ENCODE measurements at regions not wholly inside any gene's neighbourhood (a gene's known extent, or its start where the extent isn't known, plus 50 kb on each side); places are given as distances from the start of the nearest gene placed in this dataset.

DNA sequence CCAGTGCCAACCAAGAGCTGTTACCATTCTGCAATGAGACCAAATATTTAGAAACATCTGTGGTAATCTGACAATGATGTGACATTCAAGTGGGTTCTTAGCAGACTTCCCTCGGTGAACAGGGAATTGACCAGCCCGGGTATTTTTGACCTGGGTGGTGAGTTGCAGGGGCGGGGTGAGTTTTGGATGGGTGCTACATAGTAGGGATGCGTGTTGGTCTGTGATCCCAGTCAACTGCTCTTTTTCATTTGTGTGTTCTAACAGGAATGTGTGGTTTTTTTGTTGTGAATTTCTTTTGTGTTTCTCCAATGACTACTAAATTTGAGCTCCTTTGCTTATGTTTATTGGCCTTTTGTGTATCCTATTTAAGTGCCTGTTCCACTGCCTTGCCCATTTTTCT lies 273.6 kb upstream of the HABP2 start:
- Histone ChIP-seq H3K4me3 (no peak overlapping the region), H3K4me1 (ENCODE audit: control insufficient read depth in 5 of 5, insufficient read depth in 5 of 5, low read length in 5 of 5) (peaks cover 0 to 2% (median 0%) of the 10 kb centered on the region in 5 donors), H3K27ac (ENCODE audit: low read depth in 1 of 2, low read length in 1 of 2) (no peak overlapping the region), H3K9ac (ENCODE audit: insufficient read depth in 1 of 2, low read length in 2 of 2) (no peak overlapping the region), H3K9me3 (ENCODE audit: control insufficient read depth in 4 of 4, insufficient read depth in 3 of 4, low read length in 3 of 4) (peaks cover 0 to 3% (median 0%) of the 10 kb centered on the region in 4 donors), H3K27me3 (ENCODE audit: control insufficient read depth in 3 of 3, insufficient read depth in 3 of 3, low read length in 2 of 3) (no peaks in the 10 kb centered on the region), H3K36me3 (ENCODE audit: control insufficient read depth in 4 of 4, insufficient read depth in 4 of 4, low read length in 4 of 4) (no peaks in the 10 kb centered on the region)
- ATAC-seq (ENCODE audit: insufficient read depth, low FRiP score): no peak
- DNase-seq: no peak
- TF ChIP-seq, protein P1, sequence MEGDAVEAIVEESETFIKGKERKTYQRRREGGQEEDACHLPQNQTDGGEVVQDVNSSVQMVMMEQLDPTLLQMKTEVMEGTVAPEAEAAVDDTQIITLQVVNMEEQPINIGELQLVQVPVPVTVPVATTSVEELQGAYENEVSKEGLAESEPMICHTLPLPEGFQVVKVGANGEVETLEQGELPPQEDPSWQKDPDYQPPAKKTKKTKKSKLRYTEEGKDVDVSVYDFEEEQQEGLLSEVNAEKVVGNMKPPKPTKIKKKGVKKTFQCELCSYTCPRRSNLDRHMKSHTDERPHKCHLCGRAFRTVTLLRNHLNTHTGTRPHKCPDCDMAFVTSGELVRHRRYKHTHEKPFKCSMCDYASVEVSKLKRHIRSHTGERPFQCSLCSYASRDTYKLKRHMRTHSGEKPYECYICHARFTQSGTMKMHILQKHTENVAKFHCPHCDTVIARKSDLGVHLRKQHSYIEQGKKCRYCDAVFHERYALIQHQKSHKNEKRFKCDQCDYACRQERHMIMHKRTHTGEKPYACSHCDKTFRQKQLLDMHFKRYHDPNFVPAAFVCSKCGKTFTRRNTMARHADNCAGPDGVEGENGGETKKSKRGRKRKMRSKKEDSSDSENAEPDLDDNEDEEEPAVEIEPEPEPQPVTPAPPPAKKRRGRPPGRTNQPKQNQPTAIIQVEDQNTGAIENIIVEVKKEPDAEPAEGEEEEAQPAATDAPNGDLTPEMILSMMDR (IDR thresholded peaks at IDR 0.05; ENCODE audit: control extremely low read depth, extremely low read depth): no peak
- WGBS, 2 donors: 63 to 85% methylated on average over 4 of the region's 4 CpGs

DNA sequence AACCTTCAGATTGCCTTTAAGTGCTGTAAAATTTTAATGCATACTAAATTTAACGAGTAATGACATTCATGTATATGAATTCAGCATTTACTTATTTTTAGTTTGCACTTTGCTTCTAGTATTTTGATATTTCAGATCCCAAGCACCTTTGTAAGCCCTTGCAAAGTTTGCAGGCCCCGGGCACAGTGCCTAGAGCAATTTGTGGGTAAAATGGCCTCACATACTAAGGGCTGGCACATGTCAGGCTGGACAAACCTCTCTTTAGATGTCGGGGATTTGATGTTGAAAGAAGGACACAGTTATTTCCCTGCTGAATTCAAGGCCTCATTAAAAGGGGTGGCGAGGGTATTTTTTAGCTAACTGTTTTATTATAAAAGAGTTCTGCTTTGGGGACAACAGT lies 270.3 kb upstream of the HABP2 start:
- Histone ChIP-seq H3K9me3 (ENCODE audit: control insufficient read depth in 4 of 4, insufficient read depth in 3 of 4, low read length in 3 of 4) (no peaks in the 10 kb centered on the region), H3K27ac (ENCODE audit: low read depth in 1 of 2, low read length in 1 of 2) (no peak overlapping the region), H3K36me3 (ENCODE audit: control insufficient read depth in 4 of 4, insufficient read depth in 4 of 4, low read length in 4 of 4) (no peaks in the 10 kb centered on the region), H3K9ac (ENCODE audit: insufficient read depth in 1 of 2, low read length in 2 of 2) (no peak overlapping the region), H3K4me3 (no peak overlapping the region), H3K4me1 (ENCODE audit: control insufficient read depth in 5 of 5, insufficient read depth in 5 of 5, low read length in 5 of 5) (peaks cover 0 to 2% (median 0%) of the 10 kb centered on the region in 5 donors), H3K27me3 (ENCODE audit: control insufficient read depth in 3 of 3, insufficient read depth in 3 of 3, low read length in 2 of 3) (no peaks in the 10 kb centered on the region)
- WGBS, 2 donors: 91 to 93% methylated on average over 4 of the region's 4 CpGs
- DNase-seq: no peak
- ATAC-seq (ENCODE audit: insufficient read depth, low FRiP score): no peak
- TF ChIP-seq, protein P1 (IDR thresholded peaks at IDR 0.05; ENCODE audit: control extremely low read depth, extremely low read depth): no peak

DNA sequence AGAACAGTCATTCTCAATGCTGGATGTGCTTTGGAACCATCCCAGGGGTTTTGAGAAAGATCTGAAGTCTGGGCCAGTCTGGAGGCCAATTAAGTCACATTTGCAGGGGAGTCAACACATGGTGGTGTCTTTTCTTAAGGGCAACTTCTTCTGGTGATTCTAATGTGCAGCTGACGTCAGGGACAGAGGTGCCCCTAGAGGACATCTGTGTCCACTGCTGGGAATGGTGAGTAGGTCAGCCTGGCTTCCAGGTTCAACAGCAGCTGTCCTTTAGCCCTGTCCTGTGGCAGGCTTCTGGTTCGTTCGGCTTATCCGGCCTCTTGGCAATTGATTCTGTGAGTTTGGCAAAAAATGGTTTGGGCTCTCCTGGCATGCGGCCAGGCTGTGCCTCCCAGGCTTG lies 269.7 kb upstream of the HABP2 start:
- Histone ChIP-seq H3K4me1 (ENCODE audit: control insufficient read depth in 5 of 5, insufficient read depth in 5 of 5, low read length in 5 of 5) (peaks cover 0 to 2% (median 0%) of the 10 kb centered on the region in 5 donors), H3K36me3 (ENCODE audit: control insufficient read depth in 4 of 4, insufficient read depth in 4 of 4, low read length in 4 of 4) (no peaks in the 10 kb centered on the region), H3K27ac (ENCODE audit: low read depth in 1 of 2, low read length in 1 of 2) (no peak overlapping the region), H3K9ac (ENCODE audit: insufficient read depth in 1 of 2, low read length in 2 of 2) (no peak overlapping the region), H3K4me3 (no peak overlapping the region), H3K9me3 (ENCODE audit: control insufficient read depth in 4 of 4, insufficient read depth in 3 of 4, low read length in 3 of 4) (no peaks in the 10 kb centered on the region), H3K27me3 (ENCODE audit: control insufficient read depth in 3 of 3, insufficient read depth in 3 of 3, low read length in 2 of 3) (no peaks in the 10 kb centered on the region)
- no peak for ATAC-seq (ENCODE audit: insufficient read depth, low FRiP score)
- no peak for DNase-seq
- 86 to 96% methylated on average over 5 of the region's 5 CpGs for WGBS, 2 donors
- TF ChIP-seq, protein P1 (IDR thresholded peaks at IDR 0.05; ENCODE audit: control extremely low read depth, extremely low read depth): no peak

DNA sequence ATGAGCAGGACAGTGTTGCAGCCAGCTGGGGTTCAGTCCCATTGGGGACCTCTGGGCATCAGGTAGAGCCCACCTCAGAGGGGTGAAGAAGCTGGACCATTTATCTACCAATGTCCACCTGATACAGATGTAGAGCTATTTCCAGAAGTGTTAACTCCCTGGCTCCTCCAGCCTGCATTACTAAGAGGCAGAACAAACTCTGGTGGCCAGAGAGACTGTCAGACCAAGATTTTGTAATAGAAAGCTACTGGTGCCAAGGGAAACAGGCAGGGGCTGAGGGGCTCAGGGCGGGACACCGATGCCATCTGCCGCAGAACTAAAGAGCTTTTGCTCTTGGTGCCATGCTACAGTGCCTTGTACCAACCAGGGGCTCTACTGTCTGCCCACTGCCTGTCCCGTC lies 268.2 kb upstream of the HABP2 start:
- 92 to 93% methylated on average over 4 of the region's 4 CpGs for whole genome bisulfite sequencing, 2 donors

More for the DNA sequence above, 268.2 kb upstream of the HABP2 start:
- H3K4me1 ChIP-seq (ENCODE audit: control insufficient read depth in 5 of 5, insufficient read depth in 5 of 5, low read length in 5 of 5): peaks cover 0 to 2% (median 0%) of the 10 kb centered on the region in 5 donors
- H3K9me3 ChIP-seq (ENCODE audit: control insufficient read depth in 4 of 4, insufficient read depth in 3 of 4, low read length in 3 of 4): no peaks in the 10 kb centered on the region
- no peak overlapping the region for H3K9ac ChIP-seq (ENCODE audit: insufficient read depth in 1 of 2, low read length in 2 of 2)
- no peak overlapping the region for H3K27ac ChIP-seq (ENCODE audit: low read depth in 1 of 2, low read length in 1 of 2)
- no peaks in the 10 kb centered on the region for H3K27me3 ChIP-seq (ENCODE audit: control insufficient read depth in 3 of 3, insufficient read depth in 3 of 3, low read length in 2 of 3)
- H3K36me3 ChIP-seq (ENCODE audit: control insufficient read depth in 4 of 4, insufficient read depth in 4 of 4, low read length in 4 of 4): no peaks in the 10 kb centered on the region
- no peak for DNase-seq
- no peak overlapping the region for H3K4me3 ChIP-seq
- ATAC-seq (ENCODE audit: insufficient read depth, low FRiP score): no peak
- TF ChIP-seq, protein P1 (IDR thresholded peaks at IDR 0.05; ENCODE audit: control extremely low read depth, extremely low read depth): no peak
